VCaP (cell line): ENCODE measurements at regions not wholly inside any gene's neighbourhood (a gene's known extent, or its start where the extent isn't known, plus 50 kb on each side); places are given as distances from the start of the nearest gene placed in this dataset.

Experiments
- H3K27ac ChIP-seq: fragments of 450-650 bp; 2 replicates; pipeline ENCODE4 v1.5.1; 2017
- TF ChIP-seq, protein P1 (sequence below): fragments of 450-650 bp; conservative IDR thresholded peaks from 2 replicates; pipeline ENCODE4 v1.5.1; 2017; ENCODE audit warnings: mild to moderate bottlenecking, moderate library complexity

- TF ChIP-seq, protein P1, sequence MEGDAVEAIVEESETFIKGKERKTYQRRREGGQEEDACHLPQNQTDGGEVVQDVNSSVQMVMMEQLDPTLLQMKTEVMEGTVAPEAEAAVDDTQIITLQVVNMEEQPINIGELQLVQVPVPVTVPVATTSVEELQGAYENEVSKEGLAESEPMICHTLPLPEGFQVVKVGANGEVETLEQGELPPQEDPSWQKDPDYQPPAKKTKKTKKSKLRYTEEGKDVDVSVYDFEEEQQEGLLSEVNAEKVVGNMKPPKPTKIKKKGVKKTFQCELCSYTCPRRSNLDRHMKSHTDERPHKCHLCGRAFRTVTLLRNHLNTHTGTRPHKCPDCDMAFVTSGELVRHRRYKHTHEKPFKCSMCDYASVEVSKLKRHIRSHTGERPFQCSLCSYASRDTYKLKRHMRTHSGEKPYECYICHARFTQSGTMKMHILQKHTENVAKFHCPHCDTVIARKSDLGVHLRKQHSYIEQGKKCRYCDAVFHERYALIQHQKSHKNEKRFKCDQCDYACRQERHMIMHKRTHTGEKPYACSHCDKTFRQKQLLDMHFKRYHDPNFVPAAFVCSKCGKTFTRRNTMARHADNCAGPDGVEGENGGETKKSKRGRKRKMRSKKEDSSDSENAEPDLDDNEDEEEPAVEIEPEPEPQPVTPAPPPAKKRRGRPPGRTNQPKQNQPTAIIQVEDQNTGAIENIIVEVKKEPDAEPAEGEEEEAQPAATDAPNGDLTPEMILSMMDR = no peak
- H3K27ac ChIP-seq = no peak overlapping the region
Measured at GRCh38 chr10:78489034-78489433, 455.4 kb downstream of the RPS24 start.

DNA sequence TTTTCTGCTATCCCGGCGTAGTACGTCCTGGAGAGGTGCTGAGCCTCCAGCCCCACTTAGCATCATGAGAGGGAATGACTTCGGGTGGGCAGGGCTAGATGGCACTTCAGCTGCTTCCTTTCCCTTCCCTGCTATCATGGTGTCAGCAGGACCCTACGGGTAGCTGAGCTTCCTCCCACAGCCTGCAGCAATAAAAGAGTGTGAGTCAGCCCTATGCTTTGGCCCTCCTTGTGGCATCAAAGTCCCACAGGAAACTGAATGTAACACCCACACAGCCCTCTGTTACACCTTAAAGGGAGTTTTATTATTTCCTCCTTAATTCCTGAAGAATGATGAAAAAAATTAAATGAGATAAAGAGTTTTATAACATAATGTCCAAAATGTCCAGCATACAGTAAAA is 458.1 kb downstream of the RPS24 start:
- TF ChIP-seq, protein P1 = no peak

GRCh38 chr10:78492424-78492823 is 458.8 kb downstream of the RPS24 start:
- TF ChIP-seq, protein P1 = no peak
- no peak overlapping the region for H3K27ac ChIP-seq

More for the DNA sequence above, 458.1 kb downstream of the RPS24 start:
- H3K27ac ChIP-seq = no peak overlapping the region

DNA sequence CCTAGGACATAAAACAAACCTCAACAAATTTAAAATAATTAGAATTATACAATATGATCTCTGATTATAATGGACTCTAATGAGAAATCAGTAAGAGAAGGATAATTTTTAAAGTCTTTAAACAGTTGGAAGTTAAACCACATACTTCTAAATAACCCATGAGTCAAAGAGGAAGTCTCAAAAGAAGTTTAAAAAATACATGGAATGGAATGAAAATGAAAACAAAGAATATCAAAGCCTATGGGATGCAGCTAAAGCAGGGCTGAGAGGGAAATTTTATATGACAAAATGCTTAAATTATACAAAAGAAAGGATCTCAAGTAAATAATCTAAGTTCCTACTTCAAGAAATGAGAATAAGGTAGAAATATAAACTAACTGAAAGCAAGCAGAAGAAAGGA is 460.5 kb downstream of the RPS24 start:
- TF ChIP-seq, protein P1 = no peak
- H3K27ac ChIP-seq = no peak overlapping the region

GRCh38 chr10:78502210-78502936 is 468.7 kb downstream of the RPS24 start:
- TF ChIP-seq, protein P1 = no peak
- H3K27ac ChIP-seq = peak overlapping the region; percentile 52

DNA sequence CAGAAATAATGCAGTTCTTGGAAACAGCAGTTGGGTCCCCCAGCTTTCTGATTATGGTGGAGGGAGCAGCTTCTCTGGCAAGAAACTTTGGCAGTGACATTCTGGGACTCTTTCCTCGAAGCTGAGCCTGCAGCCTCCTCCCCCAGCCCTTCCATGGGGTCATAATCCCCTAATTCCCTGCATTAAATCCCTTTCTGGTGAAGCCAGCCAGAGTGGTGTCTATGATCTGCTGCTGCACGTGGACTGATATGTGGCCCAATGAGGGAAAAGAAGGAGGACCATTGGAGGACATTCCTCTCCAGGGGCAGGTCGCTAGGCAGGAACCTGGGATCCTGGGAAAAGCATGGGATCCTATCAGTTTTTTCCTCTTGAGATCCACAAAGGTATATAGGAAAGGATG is 470.5 kb downstream of the RPS24 start:
- H3K27ac ChIP-seq = no peak overlapping the region
- TF ChIP-seq, protein P1 = no peak

GRCh38 chr10:78505657-78506056 is 472.0 kb downstream of the RPS24 start:
- TF ChIP-seq, protein P1 = no peak
- H3K27ac ChIP-seq = no peak overlapping the region
